Panc1 (cell line): ENCODE measurements at regions not wholly inside any gene's neighbourhood (a gene's known extent, or its start where the extent isn't known, plus 50 kb on each side); places are given as distances from the start of the nearest gene placed in this dataset.

ENCODE experiments used
- ATAC-seq: fragments of 200-7000 bp; cut with Tn5 transposase; 2 replicates; pipeline ENCODE4 v1.9.1; 2020; ENCODE audit warnings: mild to moderate bottlenecking, moderate library complexity
- BruUV-seq: library from RNA; stranded (reverse); fragments of 400-500 nt; replicated peaks from 2 replicates; lab custom pipeline; 2021; lab: Mats Ljungman, UMichigan
- CTCF ChIA-PET: fragments of 300-600 bp; sonication (Branson Sonifier 250); formaldehyde crosslinking; loops from one replicate; lab custom pipeline; 2022; ENCODE audit warnings: antibody characterized with exemption; lab: Charles Lee
- POLR2A ChIA-PET: fragments of 300-600 bp; sonication (Branson Sonifier 250); formaldehyde crosslinking; loops from one replicate; lab custom pipeline; 2022; ENCODE audit warnings: antibody characterized with exemption; lab: Charles Lee
- DNase-seq: peaks from one replicate; pipeline ENCODE4 v3.0.0-alpha.2; 2010; ENCODE audit warnings: low read depth, low spot score
- H3K27ac ChIP-seq: 2 replicates; pipeline ENCODE4 v1.5.1; 2011; ENCODE audit warnings: mild to moderate bottlenecking, low read length, inconsistent platforms
- H3K27me3 ChIP-seq: fragments of 200-500 bp; sonication (Bioruptor generic); 2 replicates; pipeline ENCODE4 v1.6.0; 2014; ENCODE audit warnings: low read length, inconsistent platforms; ENCODE audit not compliant: control insufficient read depth, insufficient read depth
- H3K36me3 ChIP-seq: fragments of 200-500 bp; sonication (Bioruptor generic); 2 replicates; pipeline ENCODE4 v1.5.1; 2014; ENCODE audit warnings: inconsistent platforms, mild to moderate bottlenecking, low read length, moderate library complexity; ENCODE audit not compliant: control insufficient read depth, insufficient read depth
- H3K4me1 ChIP-seq: 2 replicates; pipeline ENCODE4 v1.5.1; 2011; ENCODE audit warnings: inconsistent platforms, mild to moderate bottlenecking, low read length, moderate library complexity; ENCODE audit not compliant: control insufficient read depth, insufficient read depth
- H3K4me3 ChIP-seq, 2 experiments: 2 replicates each; pipeline ENCODE4 v1.5.1; 2011 to 2012; ENCODE audit warnings: low read depth in 2 of 2, low read length in 2 of 2, mild to moderate bottlenecking in 2 of 2, inconsistent platforms in 1 of 2, moderate library complexity in 1 of 2
- H3K9me3 ChIP-seq: fragments of 200-500 bp; sonication (Bioruptor generic); 2 replicates; pipeline ENCODE4 v1.5.1; 2014; ENCODE audit warnings: low read depth, mild to moderate bottlenecking, inconsistent platforms, low read length, moderate library complexity; ENCODE audit not compliant: control insufficient read depth, insufficient read depth
- POLR2AphosphoS5 ChIP-seq: IDR thresholded peaks from 2 replicates; pipeline ENCODE4 v1.6.1; 2012; ENCODE audit warnings: mild to moderate bottlenecking, low read depth, low read length, moderate library complexity
- SIN3A ChIP-seq: IDR thresholded peaks from 2 replicates; pipeline ENCODE4 v1.6.1; 2012; ENCODE audit warnings: low read depth, mild to moderate bottlenecking, low read length, moderate library complexity, borderline replicate concordance; ENCODE audit not compliant: insufficient read depth
- TCF7L2 ChIP-seq: IDR thresholded peaks from 2 replicates; pipeline ENCODE4 v1.6.1; 2011; ENCODE audit warnings: mild to moderate bottlenecking, low read depth, low read length, inconsistent platforms
- in situ Hi-C: cut with HindIII; loops from 2 replicates; pipeline ENCODE4 v1.10.0; 2016; ENCODE audit warnings: low sequenced_read_pairs, low pct_unique_long_range_greater_than_20kb
- intact Hi-C: fragments of 100-400 bp; cut with micrococcal nuclease; formaldehyde crosslinking; loops from one replicate; pipeline ENCODE4 v1.10.0; 2022; ENCODE audit not compliant: unreplicated experiment
- TF ChIP-seq, protein P1 (sequence below): fragments of 450-650 bp; IDR thresholded peaks from 2 replicates; pipeline ENCODE4 v1.5.1; 2017; ENCODE audit warnings: mild to moderate bottlenecking
- TF ChIP-seq, protein P2 (sequence below), 2 experiments: IDR thresholded peaks; 2 replicates each; pipeline ENCODE4 v1.6.1; 2011 to 2012; ENCODE audit warnings: low read depth in 2 of 2, control low read depth in 1 of 2, low read length in 1 of 2, mild to moderate bottlenecking in 1 of 2, moderate library complexity in 1 of 2; ENCODE audit not compliant: insufficient read depth in 1 of 2

DNA sequence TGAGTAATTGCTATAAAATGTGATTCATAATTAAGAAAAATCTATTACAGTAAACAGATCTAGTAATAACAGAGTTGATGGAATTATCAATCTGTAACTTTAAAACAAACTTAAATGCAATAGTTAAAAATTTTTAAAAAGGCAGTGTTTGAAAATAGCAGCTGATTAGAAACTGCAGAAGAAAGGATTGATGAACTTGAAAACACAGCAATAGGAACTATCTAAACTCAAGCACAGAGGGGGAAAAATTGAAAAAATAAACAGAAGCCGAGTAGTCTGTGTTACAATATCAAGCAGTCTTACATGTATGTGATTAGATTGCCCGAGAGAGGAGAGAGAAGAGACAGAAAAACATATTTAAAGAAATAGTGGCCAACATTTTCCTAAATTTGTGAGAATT is 569.0 kb upstream of the B3GALT2 start:
- intact Hi-C loops (no loop called here), in situ Hi-C loops (no loop called here)
- H3K4me3 ChIP-seq: no peak overlapping the region
- H3K27ac ChIP-seq: no peak overlapping the region
- no peaks in the 10 kb centered on the region; the same call in 1 of the 2 replicates for H3K36me3 ChIP-seq
- TF ChIP-seq, protein P1, sequence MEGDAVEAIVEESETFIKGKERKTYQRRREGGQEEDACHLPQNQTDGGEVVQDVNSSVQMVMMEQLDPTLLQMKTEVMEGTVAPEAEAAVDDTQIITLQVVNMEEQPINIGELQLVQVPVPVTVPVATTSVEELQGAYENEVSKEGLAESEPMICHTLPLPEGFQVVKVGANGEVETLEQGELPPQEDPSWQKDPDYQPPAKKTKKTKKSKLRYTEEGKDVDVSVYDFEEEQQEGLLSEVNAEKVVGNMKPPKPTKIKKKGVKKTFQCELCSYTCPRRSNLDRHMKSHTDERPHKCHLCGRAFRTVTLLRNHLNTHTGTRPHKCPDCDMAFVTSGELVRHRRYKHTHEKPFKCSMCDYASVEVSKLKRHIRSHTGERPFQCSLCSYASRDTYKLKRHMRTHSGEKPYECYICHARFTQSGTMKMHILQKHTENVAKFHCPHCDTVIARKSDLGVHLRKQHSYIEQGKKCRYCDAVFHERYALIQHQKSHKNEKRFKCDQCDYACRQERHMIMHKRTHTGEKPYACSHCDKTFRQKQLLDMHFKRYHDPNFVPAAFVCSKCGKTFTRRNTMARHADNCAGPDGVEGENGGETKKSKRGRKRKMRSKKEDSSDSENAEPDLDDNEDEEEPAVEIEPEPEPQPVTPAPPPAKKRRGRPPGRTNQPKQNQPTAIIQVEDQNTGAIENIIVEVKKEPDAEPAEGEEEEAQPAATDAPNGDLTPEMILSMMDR: no peak
- no peak for TF ChIP-seq POLR2AphosphoS5
- TF ChIP-seq, protein P2, sequence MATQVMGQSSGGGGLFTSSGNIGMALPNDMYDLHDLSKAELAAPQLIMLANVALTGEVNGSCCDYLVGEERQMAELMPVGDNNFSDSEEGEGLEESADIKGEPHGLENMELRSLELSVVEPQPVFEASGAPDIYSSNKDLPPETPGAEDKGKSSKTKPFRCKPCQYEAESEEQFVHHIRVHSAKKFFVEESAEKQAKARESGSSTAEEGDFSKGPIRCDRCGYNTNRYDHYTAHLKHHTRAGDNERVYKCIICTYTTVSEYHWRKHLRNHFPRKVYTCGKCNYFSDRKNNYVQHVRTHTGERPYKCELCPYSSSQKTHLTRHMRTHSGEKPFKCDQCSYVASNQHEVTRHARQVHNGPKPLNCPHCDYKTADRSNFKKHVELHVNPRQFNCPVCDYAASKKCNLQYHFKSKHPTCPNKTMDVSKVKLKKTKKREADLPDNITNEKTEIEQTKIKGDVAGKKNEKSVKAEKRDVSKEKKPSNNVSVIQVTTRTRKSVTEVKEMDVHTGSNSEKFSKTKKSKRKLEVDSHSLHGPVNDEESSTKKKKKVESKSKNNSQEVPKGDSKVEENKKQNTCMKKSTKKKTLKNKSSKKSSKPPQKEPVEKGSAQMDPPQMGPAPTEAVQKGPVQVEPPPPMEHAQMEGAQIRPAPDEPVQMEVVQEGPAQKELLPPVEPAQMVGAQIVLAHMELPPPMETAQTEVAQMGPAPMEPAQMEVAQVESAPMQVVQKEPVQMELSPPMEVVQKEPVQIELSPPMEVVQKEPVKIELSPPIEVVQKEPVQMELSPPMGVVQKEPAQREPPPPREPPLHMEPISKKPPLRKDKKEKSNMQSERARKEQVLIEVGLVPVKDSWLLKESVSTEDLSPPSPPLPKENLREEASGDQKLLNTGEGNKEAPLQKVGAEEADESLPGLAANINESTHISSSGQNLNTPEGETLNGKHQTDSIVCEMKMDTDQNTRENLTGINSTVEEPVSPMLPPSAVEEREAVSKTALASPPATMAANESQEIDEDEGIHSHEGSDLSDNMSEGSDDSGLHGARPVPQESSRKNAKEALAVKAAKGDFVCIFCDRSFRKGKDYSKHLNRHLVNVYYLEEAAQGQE (IDR thresholded peaks at IDR 0.05; ENCODE audit: insufficient read depth in 1 of 2, low read depth in 2 of 2, low read length in 1 of 2): no peak
- CTCF ChIA-PET: no interaction called here
- H3K9me3 ChIP-seq: peaks cover 3% of the 10 kb centered on the region; the same call in 1 of the 2 replicates
- no peaks in the 10 kb centered on the region for H3K4me1 ChIP-seq
- no TSS peak for BruUV-seq
- no peak for DNase-seq
- H3K27me3 ChIP-seq: no peaks in the 10 kb centered on the region
- POLR2A ChIA-PET: no interaction called here
- no peak for ATAC-seq

DNA sequence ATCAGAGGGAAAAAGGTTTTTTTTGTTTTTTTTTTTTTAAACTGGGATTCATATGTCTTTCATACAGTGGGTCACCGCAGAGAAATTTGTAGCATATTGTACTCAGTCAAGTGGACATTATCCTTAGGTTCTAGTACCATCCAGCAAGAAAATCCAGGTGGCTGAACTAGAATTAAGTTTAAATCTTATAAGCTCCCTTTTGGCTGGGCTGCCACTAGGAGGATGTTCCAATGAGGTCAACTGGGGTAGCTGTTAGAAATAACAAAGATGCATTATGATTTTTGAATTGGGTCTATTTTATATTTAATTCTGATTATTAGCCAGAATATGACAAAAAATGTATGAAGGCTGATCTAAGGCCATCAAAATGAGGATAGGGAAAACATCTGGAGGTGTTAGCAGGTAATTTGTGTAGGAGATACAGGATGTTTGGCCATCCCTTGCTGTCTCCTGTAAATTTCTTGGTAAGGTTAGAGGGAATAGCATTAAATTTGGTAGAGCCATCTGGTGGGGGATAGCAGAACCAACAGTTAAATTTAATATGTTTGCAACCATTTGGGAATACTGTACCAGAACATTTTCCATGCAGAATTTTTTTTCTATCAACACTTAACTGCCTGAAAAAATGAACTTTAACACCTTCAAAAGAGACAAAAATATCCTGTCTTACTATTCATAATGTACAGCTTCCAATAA is 568.5 kb upstream of the B3GALT2 start:
- no TSS peak for BruUV-seq
- TF ChIP-seq, protein P1: no peak
- TF ChIP-seq TCF7L2 (no peak), POLR2AphosphoS5 (no peak), SIN3A (no peak)
- TF ChIP-seq, protein P2 (IDR thresholded peaks at IDR 0.05; ENCODE audit: insufficient read depth in 1 of 2, low read depth in 2 of 2, low read length in 1 of 2): no peak
- H3K36me3 ChIP-seq: no peaks in the 10 kb centered on the region; the same call in 1 of the 2 replicates
- no peaks in the 10 kb centered on the region for H3K4me1 ChIP-seq
- ATAC-seq (no peak), DNase-seq (no peak)
- in situ Hi-C loops: no loop called here
- no peak overlapping the region for H3K4me3 ChIP-seq
- intact Hi-C loops: no loop called here
- H3K27me3 ChIP-seq: no peaks in the 10 kb centered on the region
- CTCF ChIA-PET: no interaction called here
- peaks cover 3% of the 10 kb centered on the region; the same call in 1 of the 2 replicates for H3K9me3 ChIP-seq
- H3K27ac ChIP-seq: no peak overlapping the region
- POLR2A ChIA-PET: no interaction called here
